ENCODE measurements at regions not wholly inside any gene's neighbourhood (a gene's known extent, or its start where the extent isn't known, plus 50 kb on each side); places are given as distances from the start of the nearest gene placed in this dataset.
"Not testable (repeated sequence)": the region's sequence is repeated elsewhere in the genome, so short reads cannot be mapped to it uniquely, and the experiment has no call there.

DNA sequence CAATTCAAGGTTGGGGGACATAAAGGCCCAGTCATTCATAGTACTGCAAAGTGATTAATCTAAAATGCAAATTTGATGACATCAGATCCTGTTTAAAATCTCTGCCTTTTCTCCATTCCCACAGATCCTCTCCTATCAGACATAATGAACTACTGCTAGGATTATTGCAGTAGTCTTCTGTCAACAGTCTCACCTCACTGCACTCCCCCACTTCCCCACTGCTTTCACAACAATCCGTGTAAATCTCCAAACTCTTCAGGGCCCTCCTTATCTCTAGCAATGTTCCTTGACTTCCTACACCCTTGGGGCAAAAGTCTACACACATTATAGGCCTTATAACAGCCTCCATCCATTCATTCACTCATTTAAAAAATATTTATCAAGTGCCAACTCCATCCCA is 112.4 kb downstream of the KBTBD2 start:
- TF ChIP-seq, protein P1, sequence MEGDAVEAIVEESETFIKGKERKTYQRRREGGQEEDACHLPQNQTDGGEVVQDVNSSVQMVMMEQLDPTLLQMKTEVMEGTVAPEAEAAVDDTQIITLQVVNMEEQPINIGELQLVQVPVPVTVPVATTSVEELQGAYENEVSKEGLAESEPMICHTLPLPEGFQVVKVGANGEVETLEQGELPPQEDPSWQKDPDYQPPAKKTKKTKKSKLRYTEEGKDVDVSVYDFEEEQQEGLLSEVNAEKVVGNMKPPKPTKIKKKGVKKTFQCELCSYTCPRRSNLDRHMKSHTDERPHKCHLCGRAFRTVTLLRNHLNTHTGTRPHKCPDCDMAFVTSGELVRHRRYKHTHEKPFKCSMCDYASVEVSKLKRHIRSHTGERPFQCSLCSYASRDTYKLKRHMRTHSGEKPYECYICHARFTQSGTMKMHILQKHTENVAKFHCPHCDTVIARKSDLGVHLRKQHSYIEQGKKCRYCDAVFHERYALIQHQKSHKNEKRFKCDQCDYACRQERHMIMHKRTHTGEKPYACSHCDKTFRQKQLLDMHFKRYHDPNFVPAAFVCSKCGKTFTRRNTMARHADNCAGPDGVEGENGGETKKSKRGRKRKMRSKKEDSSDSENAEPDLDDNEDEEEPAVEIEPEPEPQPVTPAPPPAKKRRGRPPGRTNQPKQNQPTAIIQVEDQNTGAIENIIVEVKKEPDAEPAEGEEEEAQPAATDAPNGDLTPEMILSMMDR (IDR thresholded peaks at IDR 0.05; ENCODE audit: insufficient read depth, low read length), result no peak
- DNase-seq (ENCODE audit: low read depth), result no peak
- no peak overlapping the region for H3K4me3 ChIP-seq (ENCODE audit: low read depth, low read length)

DNA sequence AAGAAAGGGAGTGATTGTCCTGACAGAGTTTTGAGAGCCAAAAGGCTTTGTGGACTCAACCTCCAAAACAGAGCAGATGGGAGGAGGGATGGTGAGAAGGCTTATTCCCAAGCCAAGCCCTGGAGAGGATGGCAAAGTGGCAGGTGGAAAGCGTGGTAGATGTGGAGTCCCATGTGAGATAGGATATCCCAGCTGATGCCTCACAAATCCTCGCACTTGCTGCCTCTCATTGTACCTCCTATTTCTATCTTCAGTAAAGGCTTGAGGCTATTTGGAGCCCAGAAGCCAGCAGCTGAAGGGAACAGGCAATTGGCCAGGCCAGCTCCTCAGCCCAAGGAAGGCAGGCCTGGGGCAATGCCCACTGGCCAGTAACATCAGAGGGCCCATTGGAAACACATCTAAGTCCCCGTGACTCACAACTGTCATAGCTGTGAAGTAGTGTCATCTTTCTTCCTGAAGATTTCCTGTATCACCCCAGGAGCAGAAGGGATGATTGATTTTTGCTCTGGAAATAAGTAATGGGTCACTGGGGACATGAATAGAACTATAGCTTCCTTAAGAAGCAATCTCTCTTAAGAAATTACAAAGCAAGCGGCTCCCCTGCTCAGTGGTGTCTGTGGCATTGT is 114.4 kb downstream of the KBTBD2 start:
- H3K4me3 ChIP-seq (ENCODE audit: low read depth, low read length), result not testable (repeated sequence)
- peak; percentile 11 for DNase-seq (ENCODE audit: low read depth)

DNA sequence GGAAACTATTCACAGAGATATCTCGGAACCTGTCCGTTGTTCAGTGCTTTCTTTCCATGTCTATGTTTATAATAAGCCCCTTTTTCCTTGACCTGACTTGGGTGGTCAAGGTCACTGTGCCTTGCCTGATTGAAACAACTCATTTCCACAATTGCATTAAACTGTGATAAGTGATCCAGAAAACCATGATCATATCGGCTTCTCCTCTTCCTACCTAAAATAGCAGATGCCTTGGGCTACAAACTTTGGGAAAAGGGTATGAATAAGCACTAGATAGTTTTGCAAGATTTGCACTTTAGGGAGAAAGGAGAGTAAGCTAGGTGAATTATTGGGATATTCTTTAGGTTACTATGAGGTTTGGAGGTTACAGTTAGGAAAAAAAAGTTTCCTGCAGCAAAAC is 115.2 kb downstream of the KBTBD2 start:
- not testable (repeated sequence) for DNase-seq (ENCODE audit: low read depth); H3K4me3 ChIP-seq (ENCODE audit: low read depth, low read length)

DNA sequence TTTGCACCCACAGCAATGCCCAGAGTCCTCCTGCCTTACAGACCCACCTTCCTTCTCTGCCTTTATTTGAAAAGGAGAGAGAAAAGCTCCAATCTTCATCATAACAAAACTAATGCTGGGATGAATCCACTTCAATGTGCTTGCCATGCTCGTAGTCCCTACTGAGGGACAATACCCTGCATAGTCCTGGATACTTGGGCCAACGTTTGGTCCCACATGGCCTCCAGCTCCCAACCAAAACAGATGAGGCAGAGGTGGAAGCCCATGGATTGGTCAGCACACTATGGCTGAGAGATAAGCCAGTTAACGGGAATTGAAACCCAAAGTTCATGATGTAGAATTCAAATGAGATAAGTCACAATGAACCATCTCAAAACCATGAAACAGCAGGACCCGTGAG is 115.8 kb downstream of the KBTBD2 start:
- DNase-seq (ENCODE audit: low read depth); H3K4me3 ChIP-seq (ENCODE audit: low read depth, low read length): not testable (repeated sequence)

DNA sequence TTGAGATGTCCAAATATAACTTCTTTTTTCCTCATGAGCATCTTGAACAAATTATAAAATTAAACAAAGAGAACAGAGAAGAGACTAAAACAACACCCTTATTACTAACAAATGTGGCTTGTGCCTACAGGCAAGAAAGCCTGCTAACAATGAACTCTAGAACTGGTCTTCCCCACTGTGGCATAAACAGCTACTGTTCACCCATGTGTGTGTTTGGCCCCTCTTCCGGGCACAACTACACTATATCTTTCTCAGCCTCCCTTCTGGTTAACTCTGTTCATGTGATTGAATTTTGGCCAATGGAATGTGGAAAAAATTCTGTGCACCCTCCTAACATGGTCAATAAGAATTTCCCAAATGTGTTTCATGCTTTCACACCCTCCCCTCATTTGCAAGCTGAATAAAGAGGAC is 117.0 kb downstream of the KBTBD2 start:
- DNase-seq (ENCODE audit: low read depth), result no peak
- TF ChIP-seq, protein P1 (IDR thresholded peaks at IDR 0.05; ENCODE audit: insufficient read depth, low read length), result no peak

DNA sequence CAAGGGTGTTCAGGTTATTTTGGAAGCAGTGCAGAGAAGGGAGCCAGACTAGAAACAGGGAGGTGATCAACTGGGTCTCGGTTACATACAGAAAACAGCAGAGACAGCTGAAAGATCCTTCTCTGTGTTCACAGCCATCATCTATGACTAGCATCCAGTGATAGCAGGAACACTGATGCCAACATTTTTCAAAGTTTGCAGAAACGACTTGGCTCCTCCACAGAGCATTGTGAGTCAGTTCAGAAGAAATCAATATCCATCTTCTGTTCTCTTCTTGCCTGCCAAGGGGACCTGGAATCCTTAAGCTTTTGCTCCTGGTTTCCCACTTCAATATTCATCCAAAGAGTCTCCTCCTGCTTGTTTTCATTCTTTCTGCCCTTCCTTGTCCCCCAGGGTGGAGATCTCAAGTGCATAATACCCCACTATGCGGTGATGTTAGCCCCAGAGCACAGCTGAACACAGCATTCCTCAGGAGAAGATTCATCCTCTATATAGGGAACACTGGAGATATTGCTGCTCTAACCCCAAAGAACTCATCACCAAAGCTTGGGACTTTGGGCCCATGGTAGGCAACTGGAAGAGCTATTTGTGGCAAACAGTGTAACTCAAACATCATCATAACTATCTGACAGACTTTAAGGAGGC is 122.6 kb downstream of the KBTBD2 start:
- H3K4me3 ChIP-seq (ENCODE audit: low read depth, low read length), result not testable (repeated sequence)
- peak; percentile 73 for DNase-seq (ENCODE audit: low read depth)

More for the DNA sequence above, 117.0 kb downstream of the KBTBD2 start:
- no peak overlapping the region for H3K4me3 ChIP-seq (ENCODE audit: low read depth, low read length)

DNA sequence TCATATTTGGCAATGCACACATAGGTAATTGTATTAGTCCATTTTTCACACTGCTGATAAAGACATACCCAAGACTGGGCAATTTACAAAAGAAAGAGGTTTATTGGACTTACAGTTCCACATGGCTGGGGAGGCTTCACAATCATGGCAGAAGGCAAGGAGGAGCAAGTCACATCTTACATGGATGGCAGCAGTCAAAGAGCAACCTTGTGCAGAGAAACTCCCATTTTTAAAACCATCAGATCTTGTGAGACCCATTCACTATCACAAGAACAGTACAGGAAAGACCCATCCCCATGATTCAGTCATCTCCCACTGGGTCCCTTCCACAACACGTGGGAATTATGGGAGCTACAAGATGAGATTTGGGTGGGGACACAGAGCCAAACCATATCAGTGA is 123.2 kb downstream of the KBTBD2 start:
- not testable (repeated sequence) for H3K4me3 ChIP-seq (ENCODE audit: low read depth, low read length)

DNA sequence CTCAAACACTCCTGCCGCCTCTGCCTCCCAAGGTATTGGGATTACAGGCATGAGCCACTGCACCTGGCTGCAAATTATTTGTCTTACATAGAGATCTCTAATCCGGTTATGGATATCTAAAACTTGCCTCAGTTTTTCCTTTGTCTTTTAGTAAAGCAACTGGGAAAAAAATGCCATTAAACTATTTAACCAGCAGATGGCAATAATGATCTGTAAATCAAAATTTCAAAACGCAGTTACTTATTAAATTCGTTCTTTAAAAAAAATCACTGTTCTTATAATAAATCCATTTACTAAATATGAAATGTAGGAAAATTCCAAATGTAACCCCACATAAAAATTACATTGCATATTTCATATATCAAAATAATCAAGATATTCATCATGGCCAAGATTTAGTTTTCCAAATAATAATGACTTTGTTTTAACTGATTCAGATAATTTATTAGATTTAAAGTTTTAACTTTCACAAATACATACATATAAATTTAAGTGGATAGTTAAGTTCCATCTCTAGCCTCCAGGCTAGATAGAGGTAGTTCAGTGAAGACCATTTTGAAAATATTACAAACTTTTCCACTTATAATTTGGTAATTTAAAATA is 125.8 kb downstream of the KBTBD2 start:
- DNase-seq (ENCODE audit: low read depth), result peak; percentile 59
- not testable (repeated sequence) for H3K4me3 ChIP-seq (ENCODE audit: low read depth, low read length)
- TF ChIP-seq, protein P1 (IDR thresholded peaks at IDR 0.05; ENCODE audit: insufficient read depth, low read length), result peak; percentile 39

More for the DNA sequence above, 123.2 kb downstream of the KBTBD2 start:
- not testable (repeated sequence) for DNase-seq (ENCODE audit: low read depth)

DNA sequence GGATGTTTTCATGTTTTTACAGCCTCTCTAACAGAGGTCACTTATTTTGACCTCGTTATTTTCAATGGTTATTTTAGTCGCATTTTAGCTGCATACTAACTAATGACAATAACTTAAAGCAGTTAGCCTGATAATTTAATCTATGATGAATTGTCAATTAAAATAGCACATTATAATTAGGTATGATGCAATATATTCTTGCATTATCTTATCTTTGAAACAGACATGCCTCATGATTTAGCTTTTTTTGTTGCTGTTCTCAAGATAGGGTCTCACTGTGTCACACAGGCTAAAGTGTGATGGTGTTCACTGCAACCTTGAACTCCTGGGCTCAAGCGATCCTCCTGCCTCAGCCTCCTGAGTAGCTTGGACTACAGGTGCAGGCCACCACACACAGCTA is 126.4 kb downstream of the KBTBD2 start:
- TF ChIP-seq, protein P1 (IDR thresholded peaks at IDR 0.05; ENCODE audit: insufficient read depth, low read length), result no peak
- no peak for DNase-seq (ENCODE audit: low read depth)
- no peak overlapping the region for H3K4me3 ChIP-seq (ENCODE audit: low read depth, low read length)

Measured in fibroblast of the aortic adventitia (primary cell).